Gastrocnemius medialis (tissue), 4 donors: ENCODE measurements at regions not wholly inside any gene's neighbourhood (a gene's known extent, or its start where the extent isn't known, plus 50 kb on each side); places are given as distances from the start of the nearest gene placed in this dataset.

ENCODE experiments used
- CTCF ChIP-seq, 5 experiments: fragments of 450-650 bp in 3 of 5; fragments of 200-600 bp in 2 of 5; sonication (generic) in 2 of 5; IDR thresholded peaks in 4 of 5; conservative IDR thresholded peaks in 1 of 5; 1 replicate in 4 of 5; 2 replicates in 1 of 5; pipeline ENCODE4 v1.5.1; 2016 to 2019; ENCODE audit warnings: antibody characterized with exemption in 5 of 5, mild to moderate bottlenecking in 3 of 5, moderate library complexity in 3 of 5
- POLR2A ChIP-seq, 2 donors: fragments of 450-650 bp; IDR thresholded peaks; one replicate each; pipeline ENCODE4 v1.6.1; 2017; ENCODE audit warnings: antibody characterized with exemption in 2 of 2, mild to moderate bottlenecking in 2 of 2, moderate library complexity in 2 of 2

- no peak for TF ChIP-seq CTCF (IDR thresholded peaks at IDR 0.05 in 4 of 5, conservative IDR thresholded peaks at IDR 0.05 in 1 of 5)
- no peak for TF ChIP-seq POLR2A (IDR thresholded peaks at IDR 0.05)
Observed at GRCh38 chr16:13629704-13630103, 290.2 kb upstream of the ERCC4 start.
